NCI-H187 (cell line): ENCODE measurements at regions not wholly inside any gene's neighbourhood (a gene's known extent, or its start where the extent isn't known, plus 50 kb on each side); places are given as distances from the start of the nearest gene placed in this dataset.

Experiments used
- DNase-seq, 2 experiments: peaks; one replicate each; lab custom pipeline; 2025; lab: John Stamatoyannopoulos, UW

DNA sequence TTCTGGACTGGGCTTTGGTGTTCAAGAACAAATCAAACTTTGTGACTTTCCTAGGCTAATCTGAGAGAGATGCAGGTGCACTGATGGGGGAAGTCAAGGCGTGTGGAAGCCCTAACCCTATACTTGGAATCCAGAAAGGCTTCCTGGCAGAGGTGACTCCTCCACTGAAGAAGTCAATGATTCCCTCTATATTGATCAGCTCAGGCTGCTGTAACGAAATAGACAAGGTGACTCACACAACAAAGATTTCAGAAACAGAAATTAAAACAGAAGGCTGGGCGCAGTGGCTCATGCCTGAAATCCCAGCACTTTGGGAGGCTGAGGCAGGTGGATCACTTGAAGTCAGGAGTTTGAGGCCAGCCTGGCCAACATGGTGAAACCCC is 69.6 kb upstream of the GGTA1 start:
- no peak for DNase-seq

DNA sequence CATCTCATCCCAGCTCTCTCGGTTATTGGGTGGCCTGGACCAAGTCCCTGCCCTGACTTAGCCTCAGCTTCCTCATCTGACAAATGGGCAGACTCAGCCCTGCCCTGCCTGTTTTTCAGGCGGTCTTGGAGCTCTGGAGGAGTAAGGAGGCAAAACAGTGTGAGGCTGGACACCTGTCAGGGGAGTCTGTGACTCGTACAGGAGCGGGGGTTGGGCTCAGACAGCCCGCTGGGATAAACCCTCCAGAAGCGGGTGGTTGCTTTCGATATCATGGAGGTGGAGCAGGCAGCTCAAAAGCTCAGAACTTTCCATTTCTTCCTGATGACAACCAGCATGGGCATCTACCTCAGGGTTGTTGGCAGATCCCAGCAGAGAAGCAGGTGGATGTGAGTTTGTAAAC is 72.9 kb upstream of the GGTA1 start:
- DNase-seq, result no peak

DNA sequence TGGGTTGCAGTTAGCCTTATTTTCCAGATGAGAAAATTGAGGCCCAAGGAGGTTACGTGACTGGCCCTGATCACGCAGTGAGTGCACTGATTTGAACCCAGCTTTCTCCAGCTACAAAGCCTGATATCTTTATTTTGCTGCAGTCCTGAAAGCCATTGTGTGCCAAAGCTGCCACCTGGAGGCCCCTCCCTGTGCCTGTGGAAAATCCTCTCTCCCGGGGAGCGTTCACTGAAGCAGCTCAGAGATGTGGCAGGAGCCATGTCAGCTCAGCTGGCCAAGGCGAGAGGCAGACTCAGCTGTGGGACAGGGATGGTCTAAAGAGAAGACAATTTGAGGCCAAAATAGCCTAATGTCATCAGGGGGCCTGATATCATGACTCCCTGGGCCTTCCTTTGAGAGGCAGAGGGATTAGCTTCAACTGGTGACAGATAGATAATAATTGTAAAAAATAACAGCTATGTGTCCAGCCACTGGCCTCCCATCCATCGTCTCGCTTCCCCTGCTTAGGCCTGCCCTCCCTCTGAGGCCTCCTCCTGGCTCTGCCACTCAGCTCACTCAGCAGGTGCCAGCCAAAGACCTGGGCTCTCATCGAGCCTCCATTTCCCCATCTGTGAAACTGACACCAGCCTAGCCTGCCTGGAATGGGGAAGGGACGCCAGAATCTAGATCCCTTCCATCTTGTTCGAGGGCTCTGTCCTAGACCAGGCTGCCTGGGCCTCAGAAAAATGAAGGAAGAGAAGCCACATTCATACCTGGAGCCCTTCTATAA is 74.3 kb upstream of the GGTA1 start:
- no peak for DNase-seq

DNA sequence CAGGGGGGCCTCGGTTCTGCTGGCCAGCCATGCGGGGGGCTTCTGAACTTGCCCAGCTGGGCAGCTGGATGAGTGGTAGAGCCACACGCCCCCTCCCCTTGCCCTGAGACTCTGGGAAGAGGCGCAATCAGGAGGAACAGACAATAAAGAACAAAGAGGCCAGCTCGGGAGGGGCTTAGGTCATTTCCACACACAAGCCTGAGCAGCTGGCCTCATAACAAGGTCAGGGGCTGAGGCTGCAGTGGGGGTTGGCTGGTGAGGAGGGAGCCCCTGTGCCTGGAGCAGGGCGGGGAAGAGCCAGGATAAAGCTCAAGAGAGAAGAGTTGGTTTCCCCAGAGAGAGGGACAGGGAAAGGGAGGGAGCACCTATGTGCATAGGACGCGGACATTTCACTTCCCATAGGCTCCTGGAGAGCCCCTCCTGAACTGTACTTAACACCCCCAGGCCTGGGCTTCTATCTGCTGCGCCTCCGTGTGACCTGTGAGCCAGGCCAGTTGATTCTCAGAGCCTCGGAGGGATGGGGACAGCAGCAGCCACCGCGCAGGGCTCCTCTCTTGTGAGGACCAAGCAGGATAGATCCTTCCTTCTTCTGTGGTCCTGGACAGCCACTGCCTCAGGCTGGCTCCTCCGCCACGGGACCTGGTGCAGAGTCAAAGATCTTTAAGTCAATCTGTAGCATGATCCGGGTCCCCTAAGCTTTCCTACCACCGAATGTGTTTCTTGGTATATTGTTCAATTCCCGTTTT is 75.3 kb upstream of the GGTA1 start:
- DNase-seq, result no peak

DNA sequence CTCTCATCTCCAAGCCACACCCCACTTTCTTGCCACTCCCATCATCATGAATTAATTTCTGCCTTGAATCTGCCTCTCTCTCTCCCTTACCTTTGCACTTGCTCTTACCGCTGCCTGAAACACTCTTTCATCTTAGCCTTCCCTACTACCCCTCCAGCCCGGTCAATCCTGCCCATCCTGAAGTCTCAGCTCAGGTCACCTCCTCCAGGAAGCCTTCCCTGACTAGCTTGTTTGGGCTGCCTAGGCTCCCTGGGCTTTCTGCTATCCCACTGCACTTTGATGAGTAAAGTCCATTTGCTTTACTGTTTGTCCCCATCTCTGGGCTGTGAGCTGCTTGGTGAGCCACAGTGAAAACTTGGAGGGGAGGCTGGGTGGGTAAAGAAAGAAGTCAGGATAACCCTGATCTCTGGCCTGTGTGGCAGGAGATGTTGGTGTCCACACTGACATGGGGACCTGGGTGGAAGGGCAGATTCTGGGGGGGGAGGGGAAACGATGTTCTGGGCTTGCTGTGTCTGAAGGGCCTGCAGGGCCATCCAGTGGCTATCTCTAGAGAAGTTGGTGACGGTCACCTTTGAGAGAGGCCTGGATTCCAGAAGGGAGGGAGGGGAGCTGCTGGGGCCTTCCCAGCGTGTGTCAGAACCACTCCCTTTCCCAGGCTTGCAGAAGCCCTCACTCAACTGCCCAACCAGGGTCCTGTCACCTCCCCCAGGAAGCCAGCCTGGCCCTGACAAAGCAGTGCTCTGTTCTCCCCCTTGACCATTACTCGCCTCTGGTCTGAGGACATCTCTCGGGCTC is 75.0 kb upstream of the DAB2IP start:
- DNase-seq, result no peak

DNA sequence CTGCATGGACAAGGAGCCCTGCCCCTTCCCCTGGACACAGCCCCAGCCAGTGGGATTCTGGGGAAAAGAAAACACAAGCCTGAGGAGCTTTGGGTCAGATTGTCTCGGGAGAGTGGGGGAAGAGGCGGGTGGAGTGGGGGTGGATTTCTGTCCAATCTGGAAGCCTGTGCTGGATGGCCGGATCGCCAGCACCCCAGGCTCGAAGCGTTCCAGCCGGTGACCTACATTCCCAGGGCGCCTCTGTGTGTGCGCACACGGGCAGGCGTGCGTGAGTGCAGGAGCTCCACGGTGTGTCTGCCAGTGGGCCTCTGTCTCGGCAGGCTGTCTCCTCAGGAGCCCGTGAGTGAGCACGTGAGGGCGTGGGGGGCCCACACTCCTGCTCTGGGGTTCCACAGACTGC is 74.3 kb upstream of the DAB2IP start:
- DNase-seq, result no peak

DNA sequence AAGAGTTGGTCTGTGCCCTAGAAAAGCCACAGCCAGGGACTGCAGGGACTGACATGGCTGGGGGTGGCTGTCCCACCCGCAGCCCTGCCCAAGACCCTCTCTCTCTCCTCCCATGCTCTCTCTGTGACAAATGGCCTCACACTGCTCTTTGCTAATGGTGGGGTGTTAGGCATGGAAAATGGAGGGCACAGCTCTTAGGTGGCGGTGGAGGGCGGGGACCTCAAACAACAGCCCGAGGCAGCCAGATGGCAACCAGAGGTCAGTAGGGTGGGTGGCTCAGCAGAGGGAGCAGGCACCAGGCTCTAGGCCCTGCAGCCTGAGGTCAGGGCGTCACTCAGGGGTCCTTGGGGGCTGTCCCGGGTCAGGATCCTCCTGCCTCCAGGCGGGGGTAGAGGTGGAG is 73.9 kb upstream of the DAB2IP start:
- no peak for DNase-seq

DNA sequence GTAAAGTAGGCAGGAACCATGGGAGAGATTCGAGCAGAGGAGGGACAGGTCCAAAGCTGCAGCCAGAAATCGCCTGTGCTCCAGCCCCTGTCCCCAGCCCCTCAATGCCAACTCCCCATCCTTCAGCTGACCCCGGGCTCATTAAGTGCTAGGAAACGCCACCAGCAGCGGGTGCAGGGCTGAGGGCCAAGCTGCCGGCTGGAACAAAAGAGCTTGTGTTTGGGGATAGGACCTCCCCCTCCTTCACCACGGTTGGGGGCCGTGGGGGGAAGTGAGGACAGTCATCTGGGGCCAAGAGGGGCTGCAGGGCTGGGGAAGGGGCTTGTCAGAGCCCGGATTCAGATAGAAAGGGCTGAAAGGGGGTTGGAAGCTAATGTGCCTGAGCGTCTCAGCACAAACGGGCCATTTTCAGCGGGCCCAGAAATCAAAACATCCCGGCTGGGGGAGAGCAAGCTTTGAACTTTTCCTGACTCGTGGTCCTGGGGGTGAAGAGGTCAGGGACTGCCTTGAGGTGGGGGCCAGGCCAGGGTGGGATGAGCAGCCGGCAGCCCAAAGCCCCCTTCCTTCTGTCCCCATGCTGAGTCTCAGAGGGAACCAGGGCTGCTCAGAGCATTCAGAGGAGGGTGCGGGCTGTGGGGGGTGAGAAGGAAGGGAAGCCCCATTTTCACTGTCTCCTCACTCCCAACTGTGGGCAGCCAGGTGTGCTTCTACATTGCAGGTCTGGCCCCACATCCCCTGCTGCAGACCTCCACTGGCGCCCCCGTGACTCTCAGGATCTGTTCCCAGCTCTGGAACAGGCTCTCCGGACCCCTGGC is 69.4 kb upstream of the DAB2IP start:
- DNase-seq, result no peak

DNA sequence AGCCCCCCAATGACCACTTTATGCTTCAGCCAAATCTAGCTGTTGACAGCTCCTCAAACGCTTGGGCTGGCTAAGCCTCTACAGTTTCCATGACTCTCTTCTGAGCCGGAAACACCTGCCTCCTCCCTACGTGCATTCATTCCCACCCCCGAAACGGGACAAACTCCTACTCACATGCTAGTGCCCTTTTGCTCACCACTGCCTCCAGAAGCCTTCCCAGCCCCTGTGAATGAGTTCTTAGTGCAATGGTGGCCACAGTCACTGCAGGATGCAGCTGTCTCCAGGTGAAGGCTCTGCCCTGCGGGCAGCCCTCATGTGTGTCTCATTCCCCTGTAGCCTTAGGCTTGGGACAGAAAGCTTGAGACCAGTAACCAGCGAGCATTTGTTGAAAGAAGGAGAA is 68.8 kb upstream of the DAB2IP start:
- DNase-seq, result no peak

DNA sequence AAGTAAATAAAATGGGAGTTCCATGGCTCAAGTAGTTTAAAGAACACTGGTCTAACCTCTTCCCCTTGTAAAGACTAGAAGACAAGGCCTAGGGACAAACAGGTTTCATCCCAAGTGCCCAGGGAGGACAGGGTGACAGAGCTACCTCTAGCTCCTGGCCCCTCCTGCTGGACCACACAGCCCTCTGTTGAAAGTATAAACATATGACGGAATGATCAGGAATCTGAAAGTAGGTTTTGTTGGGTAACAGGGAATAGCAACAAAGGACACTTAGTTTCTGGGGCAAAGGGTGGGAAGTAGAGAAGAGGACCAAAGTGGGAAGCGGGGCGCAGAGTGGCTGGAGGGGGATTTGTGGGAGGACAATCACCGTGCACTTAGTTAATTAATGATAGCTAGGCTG is 67.0 kb upstream of the DAB2IP start:
- DNase-seq, result no peak

DNA sequence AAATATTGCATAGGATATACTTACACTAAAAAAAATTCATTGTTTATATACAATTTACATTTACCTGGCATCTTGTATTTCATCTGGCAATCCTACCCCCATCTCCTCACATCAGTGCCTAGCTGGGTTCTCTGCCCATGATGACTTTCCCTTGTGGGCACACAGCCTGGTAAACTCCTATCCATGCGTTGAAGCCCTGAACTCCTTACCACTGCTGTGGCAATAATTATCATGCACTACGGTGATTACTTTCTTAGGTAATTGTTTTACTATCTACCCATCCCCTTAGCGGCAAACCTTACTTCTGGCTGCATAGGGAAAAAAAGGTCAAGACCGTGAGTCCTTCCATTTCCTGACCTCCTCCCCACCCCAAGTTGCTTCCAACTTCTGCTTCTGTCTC is 63.6 kb upstream of the DAB2IP start:
- DNase-seq, result no peak

DNA sequence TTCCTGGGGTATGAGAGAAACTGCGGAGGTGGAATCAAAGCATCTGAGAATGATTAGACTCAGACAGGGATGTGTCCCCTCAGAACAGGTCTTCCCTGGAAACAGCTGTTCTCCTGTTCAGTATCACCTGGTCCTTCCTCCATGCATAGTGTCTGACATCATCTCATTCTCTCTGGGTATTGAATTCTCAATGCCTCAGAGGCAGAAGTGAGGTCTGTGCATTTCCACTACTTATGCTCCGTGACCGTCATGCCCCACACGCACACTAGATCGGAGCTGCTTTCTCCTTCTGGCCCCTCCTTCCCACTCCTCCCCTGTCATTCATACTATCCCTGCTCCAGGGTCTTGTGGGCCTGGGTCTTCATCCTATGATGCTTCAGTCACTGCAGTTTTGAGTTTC is 61.4 kb upstream of the DAB2IP start:
- DNase-seq, result no peak

DNA sequence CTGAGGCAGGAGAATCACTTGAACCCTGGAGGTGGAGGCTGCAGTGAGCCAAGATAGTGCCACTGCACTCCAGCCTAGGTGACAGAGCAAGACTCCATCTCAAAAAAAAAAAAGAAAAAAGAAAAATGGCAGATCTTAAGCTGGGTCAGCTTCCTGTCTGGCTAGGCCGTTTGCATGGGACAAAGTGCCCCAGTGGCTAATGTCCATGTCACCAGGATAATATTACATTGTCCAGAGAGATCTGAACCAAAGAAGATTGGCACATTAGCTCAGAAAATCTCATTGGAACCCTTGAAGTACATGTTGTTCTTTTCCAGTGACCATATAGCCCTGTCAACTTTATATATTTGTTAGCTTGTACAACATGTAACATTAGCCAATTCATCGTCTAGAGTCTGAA is 59.2 kb upstream of the DAB2IP start:
- DNase-seq, result no peak

DNA sequence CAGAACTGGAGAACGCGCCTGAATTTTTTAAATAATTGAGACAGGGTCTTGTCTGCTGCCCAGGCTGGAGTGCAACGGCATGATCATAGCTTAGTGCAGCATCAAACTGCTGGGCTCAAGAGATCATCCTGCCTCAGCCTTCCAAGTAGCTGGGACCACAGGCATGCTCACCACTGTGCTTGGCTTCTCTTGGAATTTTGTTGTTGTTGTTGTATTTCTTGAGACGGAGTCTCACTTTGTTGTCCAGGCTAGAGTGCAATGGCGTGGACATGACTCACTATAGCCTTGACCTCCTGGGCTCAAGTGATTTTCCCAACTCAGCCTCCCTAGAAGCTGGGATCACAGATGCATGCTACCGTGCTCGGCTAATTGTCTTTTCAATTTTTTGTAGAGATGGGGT is 58.4 kb upstream of the DAB2IP start:
- no peak for DNase-seq

DNA sequence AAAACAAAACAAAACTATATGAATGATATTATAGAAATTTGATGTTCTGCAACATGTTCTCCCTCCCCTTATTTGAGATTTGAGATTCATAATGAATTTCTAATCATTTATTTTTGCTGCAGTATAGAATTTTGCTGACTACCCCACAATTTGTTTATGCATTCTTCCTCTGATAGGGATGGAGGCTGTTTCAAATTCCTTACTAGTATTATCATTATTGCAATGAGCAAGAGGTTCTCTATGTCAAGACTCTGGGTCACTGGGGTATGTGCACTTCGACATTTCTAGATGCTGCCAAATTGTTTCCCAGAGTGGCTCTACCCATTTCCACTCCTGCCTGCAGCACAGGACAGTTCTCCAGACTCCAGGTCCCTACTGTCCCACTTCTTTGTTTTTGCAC is 54.9 kb upstream of the DAB2IP start:
- DNase-seq, result no peak

DNA sequence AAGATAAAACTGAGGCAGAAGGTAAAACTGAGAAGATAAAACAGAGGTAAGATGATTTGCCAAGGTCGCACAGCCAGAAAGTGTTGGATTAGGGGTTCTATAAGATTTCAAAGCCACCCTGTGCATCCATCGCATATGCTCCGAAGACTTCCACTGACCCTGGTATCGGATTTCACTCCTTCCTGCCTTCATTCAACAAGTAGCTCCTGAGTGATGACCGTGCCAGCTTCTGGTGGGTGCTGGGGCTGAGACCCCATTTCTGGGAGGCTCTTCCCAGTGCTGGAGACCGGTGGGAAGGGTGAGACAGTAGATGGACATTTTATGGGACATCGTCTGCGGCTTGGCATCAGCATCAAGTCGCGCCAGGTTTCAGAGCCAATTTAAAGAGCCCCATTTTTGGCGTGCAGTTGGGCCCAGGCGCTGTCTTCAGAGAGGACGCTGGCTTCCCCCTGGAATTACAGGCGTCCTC is 53.7 kb upstream of the DAB2IP start:
- DNase-seq, result no peak

DNA sequence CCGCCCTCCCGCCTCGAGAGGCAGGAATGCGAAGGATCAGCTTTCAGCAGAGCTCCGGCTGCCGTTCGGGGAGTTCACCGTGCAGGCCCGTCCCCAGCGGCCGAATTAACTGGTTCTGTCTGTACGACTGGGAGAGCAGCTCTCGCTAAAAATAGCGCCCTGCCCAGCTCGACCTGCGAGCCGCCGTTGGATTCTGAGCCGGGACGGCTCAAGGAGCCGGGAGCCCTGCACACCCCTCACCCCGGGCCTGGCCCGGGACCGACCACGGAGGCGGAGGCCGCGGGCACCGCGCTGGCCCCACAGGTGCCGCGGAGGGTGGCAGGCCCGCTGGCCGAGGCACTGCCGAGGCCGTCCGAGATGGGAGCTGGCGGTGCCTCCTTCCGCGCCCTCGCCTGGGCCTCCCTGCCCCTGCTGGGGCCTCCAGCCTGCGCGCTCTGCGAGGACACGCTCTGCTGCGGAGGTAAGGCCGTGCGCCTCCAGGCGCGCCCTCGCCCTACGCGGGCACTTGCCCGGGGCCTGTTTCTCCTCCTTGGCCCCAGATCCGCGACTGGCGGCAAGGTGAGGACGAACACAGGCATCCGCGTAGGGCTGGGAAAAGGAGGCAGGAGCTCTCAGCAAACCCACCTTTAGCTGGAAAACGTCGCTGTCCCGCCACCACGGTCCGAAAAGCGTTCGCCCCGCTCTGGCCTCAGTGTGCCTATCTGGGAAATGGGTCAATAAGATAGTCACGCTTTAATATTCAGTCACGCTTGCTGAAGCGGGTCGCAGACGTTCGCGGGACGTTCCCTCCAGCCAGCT is 53.1 kb upstream of the DAB2IP start:
- DNase-seq, result no peak

DNA sequence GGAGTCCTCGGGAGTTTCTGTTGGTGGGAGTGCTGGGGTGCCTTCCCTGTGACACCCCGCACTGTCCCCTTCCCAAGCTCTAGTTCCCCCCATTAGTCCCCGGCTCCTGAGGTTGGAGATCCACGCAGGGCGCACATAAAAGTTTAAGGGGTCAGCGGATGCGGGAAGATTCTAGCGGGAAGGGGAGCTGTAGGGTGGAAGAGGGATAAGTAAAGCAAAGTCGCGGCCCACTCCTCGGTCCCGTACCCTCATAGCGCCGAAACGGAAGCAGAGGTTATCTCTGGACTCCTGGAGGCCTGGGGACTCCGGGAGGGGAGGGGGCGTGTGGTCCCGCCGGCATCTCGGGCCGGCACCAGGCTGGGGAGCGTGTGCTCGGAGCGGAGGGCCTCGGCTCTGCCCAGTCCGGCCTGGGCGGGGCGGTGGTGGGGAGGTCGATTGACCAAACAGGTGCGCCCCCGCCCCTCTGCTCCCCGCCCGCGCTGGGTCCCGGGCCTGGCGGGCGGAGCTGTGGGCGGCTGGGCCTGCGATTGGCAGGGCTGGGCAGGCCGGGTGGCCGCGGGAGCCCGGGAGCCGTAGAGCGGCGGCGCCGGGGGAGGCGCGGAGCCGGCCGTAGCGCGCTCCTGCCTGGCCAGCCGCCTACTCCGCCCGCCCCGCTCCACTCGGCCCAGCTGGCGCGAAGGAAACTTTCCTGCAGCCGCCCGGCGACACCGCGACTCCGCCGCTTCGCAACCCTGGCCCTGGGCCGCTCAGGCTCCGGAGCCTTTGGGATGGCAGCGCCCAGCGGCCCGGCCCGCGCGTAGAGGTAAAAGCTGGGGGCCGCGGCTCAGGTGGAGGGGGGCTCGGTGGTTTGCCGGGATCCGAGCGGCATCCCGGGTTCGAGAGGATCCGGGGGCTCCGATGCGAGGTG is 52.2 kb upstream of the DAB2IP start:
- no peak for DNase-seq

DNA sequence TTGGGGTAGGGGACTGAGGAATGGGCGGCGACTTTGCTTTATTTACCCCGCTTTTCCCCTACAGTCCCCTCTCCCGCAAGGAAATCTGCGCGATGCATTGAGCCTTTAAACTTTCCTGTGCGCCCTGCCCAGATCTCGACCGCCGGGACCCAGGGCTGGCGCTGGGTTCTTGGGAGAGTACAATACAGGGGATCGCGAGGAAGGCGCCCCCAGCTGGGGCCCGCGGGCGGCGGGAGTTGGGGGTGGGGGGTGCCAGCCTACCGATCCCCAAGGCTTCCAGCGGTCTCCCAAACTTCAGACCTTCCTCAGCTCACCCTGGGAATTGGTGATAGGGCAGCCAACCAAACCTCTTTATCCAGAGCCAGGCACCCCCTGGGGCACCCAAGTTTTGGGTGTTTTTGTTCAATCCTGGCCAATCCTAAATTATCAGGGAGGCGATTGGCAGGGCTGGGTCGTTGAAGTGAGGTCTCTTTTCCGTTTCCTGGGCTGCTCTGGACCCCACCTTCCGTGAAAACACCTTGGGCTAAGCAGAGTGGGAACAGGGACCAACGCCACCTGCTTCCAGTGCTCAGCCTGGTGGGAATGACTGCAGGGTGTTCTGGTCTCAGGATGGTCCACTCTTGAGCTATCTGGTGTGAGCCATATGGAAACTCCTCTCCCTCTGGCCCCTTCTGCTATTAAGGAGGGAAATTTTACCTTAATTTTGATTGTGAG is 51.4 kb upstream of the DAB2IP start:
- DNase-seq, result no peak
